Mucosa of rectum (tissue), 2 donors: ENCODE measurements at regions not wholly inside any gene's neighbourhood (a gene's known extent, or its start where the extent isn't known, plus 50 kb on each side); places are given as distances from the start of the nearest gene placed in this dataset.

ENCODE experiments used
- H3K27ac ChIP-seq, 2 donors: one replicate each; pipeline ENCODE4 v1.7.0; 2013; ENCODE audit warnings: inconsistent platforms in 2 of 2, low read depth in 2 of 2, low read length in 2 of 2
- H3K27me3 ChIP-seq, 2 donors: one replicate each; pipeline ENCODE4 v1.7.0; 2013; ENCODE audit warnings: low read length in 2 of 2; ENCODE audit not compliant: control insufficient read depth in 2 of 2, insufficient read depth in 2 of 2
- H3K36me3 ChIP-seq, 2 donors: one replicate each; pipeline ENCODE4 v1.7.0; 2013; ENCODE audit warnings: low read length in 2 of 2; ENCODE audit not compliant: control insufficient read depth in 2 of 2, insufficient read depth in 2 of 2
- H3K4me1 ChIP-seq, 2 donors: one replicate each; pipeline ENCODE4 v1.7.0; 2013; ENCODE audit warnings: low read length in 2 of 2, mild to moderate bottlenecking in 1 of 2; ENCODE audit not compliant: control insufficient read depth in 2 of 2, insufficient read depth in 2 of 2
- H3K4me3 ChIP-seq, 2 donors: one replicate each; pipeline ENCODE4 v1.7.0; 2013; ENCODE audit warnings: low read length in 2 of 2
- H3K9ac ChIP-seq, 2 donors: one replicate each; pipeline ENCODE4 v1.7.0; 2013; ENCODE audit warnings: low read length in 2 of 2, low read depth in 1 of 2, mild to moderate bottlenecking in 1 of 2
- H3K9me3 ChIP-seq, 2 donors: one replicate each; pipeline ENCODE4 v1.7.0; 2013; ENCODE audit warnings: low read length in 2 of 2; ENCODE audit not compliant: control insufficient read depth in 2 of 2
- donor health status: healthy.
- donor health status: Normal muscosa, but diverticular disease.

DNA sequence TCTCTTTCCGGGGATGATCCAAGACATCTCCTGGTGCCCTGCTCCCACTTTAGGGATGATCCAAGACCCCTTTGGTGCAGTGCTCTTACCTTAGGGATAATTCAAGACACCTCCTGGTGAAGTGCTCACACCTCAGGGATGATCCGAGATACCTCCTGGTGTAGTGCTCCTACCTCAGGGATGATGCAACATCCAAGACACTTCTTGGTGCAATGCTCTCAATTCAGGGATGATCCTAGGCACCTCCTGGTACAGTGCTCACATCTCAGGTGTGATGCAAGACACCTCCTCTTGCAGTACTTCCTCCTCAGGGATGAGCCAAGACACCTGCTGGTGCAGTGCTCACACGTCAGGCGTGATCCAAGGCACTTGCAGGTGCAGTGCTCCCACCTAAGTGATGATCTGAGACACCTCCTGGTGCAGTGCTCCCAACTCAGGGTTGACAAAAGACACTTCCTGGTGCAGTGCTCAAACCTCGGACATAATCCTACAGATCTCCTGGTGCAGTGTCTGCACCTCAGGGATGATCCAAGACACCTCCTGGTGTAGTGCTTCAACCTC is 122.3 kb downstream of the ASB1 start:
- Histone ChIP-seq H3K9me3 (no peaks in the 10 kb centered on the region), H3K27me3 (no peaks in the 10 kb centered on the region), H3K4me1 (no peaks in the 10 kb centered on the region), H3K4me3 (no peak overlapping the region), H3K27ac (no peak overlapping the region), H3K36me3 (no peaks in the 10 kb centered on the region), H3K9ac (no peak overlapping the region)

DNA sequence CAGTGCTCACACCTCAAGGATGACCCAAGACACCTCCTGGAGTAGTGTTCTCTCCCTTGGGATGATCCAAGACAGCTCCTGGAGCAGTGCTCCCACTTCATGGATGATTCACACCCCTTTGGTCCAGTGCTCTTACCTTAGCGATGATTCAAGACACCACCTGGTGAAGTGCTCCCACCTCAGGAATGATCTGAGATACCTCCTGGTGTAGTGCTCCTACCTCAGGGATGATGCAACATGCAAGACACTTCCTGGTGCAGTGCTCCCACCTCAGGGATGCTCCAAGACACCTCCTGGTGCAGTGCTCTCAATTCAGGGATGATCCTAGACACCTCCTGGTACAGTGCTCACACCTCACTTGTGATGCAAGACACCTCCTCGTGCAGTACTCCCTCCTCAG is 123.1 kb downstream of the ASB1 start:
- Histone ChIP-seq H3K27ac (no peak overlapping the region), H3K4me3 (no peak overlapping the region), H3K9ac (no peak overlapping the region), H3K36me3 (no peaks in the 10 kb centered on the region), H3K9me3 (no peaks in the 10 kb centered on the region), H3K27me3 (no peaks in the 10 kb centered on the region), H3K4me1 (no peaks in the 10 kb centered on the region)

DNA sequence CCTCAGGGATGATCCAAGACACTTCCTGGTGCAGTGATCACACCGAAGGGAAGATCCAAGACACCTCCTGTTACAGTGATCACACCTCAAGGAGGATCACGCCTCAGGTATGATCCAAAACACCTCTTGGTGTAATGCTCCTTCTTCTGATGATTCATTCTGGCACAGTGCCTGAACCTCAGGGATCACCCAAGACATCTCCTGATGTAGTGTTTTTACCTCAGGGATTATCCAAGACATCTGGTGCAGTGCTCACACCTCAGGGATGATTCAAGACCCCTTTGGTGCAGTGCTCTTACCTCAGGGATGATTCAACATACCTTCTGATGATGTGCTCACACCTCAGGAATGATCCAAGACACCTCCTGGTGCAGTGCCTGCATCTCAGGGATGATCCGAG is 124.4 kb downstream of the ASB1 start:
- no peaks in the 10 kb centered on the region for H3K36me3 ChIP-seq
- H3K27me3 ChIP-seq = no peaks in the 10 kb centered on the region
- no peak overlapping the region for H3K27ac ChIP-seq
- H3K4me3 ChIP-seq = no peak overlapping the region
- H3K4me1 ChIP-seq = no peaks in the 10 kb centered on the region
- H3K9me3 ChIP-seq = no peaks in the 10 kb centered on the region
- no peak overlapping the region for H3K9ac ChIP-seq

DNA sequence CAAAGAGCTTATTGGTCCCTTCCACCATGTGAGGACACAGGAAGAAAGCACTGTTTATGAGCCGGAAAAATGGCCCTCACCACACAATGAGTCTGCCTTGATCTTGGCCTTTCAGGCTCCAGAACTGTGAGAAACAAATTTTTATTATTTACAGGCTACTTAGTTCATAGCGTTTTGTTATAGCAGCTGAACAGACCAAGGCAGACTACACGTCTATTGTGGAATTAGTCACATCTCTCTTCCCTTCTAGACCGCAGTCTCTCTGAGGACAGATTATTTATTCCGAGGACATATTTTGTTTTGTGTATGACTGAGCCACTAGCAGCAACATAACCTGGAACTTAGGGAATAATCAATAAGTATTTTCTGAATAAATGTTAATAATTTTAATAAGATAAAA is 125.5 kb downstream of the ASB1 start:
- Histone ChIP-seq H3K9ac (no peak overlapping the region), H3K9me3 (no peaks in the 10 kb centered on the region), H3K27me3 (no peaks in the 10 kb centered on the region), H3K4me3 (no peak overlapping the region), H3K27ac (no peak overlapping the region), H3K36me3 (no peaks in the 10 kb centered on the region), H3K4me1 (no peaks in the 10 kb centered on the region)

GRCh38 chr2:238553159-238553558 is 126.4 kb downstream of the ASB1 start:
- H3K27ac ChIP-seq = no peak overlapping the region
- no peaks in the 10 kb centered on the region for H3K4me1 ChIP-seq
- H3K9me3 ChIP-seq = no peaks in the 10 kb centered on the region
- no peaks in the 10 kb centered on the region for H3K36me3 ChIP-seq
- H3K27me3 ChIP-seq = no peaks in the 10 kb centered on the region
- no peak overlapping the region for H3K9ac ChIP-seq
- no peak overlapping the region for H3K4me3 ChIP-seq

GRCh38 chr2:238554468-238555315 is 128.0 kb downstream of the ASB1 start:
- Histone ChIP-seq H3K27me3 (no peaks in the 10 kb centered on the region), H3K4me1 (no peaks in the 10 kb centered on the region), H3K27ac (no peak overlapping the region), H3K9me3 (no peaks in the 10 kb centered on the region), H3K4me3 (no peak overlapping the region), H3K9ac (no peak overlapping the region), H3K36me3 (no peaks in the 10 kb centered on the region)

- Histone ChIP-seq H3K27ac (no peak overlapping the region), H3K9ac (no peak overlapping the region), H3K9me3 (no peaks in the 10 kb centered on the region), H3K36me3 (no peaks in the 10 kb centered on the region), H3K27me3 (no peaks in the 10 kb centered on the region), H3K4me1 (no peaks in the 10 kb centered on the region), H3K4me3 (no peak overlapping the region)
Measured at GRCh38 chr2:238555786-238556542, 129.2 kb downstream of the ASB1 start.

DNA sequence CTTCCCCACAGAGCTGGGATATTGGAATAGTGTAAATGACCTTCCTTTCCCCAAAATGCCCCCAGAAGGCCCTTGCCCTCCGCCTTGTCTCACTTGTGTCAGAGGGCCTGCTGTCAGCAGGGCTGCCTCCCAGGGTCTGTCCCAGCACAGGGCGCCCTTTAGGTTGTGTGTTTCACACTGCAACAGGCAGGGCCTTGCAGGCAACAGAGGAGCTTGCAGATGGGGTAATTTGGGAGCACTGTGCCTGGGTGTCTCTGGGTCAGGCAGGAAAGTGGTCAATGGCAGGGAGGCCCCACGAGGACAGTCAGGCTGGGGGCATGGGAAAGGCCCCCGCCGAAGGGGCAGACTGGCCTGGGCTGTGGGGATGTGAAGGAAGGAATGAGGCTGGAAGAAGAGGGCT is 130.7 kb downstream of the ASB1 start:
- Histone ChIP-seq H3K36me3 (no peaks in the 10 kb centered on the region), H3K9me3 (no peaks in the 10 kb centered on the region), H3K27ac (no peak overlapping the region), H3K4me1 (no peaks in the 10 kb centered on the region), H3K27me3 (no peaks in the 10 kb centered on the region), H3K9ac (no peak overlapping the region), H3K4me3 (no peak overlapping the region)

DNA sequence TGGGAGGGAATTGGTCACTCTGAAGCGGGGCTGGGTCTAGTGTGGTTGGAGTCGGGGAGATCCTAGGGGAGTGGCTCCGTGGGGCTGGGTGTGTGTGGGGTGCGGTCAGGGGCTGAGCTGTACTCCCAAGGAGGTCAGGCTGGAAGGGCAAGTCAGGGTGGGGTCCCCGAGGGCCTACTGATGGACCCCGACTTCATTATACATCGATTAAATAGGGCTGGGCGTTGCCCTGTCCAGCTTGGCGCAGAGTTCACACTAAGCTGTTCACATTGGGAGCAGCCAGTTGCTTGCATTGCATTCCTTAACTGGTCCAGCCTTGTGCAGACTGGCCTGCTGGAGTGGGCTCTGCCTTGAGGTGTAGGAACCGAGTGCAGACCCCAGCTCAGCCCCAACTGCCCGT is 131.2 kb downstream of the ASB1 start:
- no peaks in the 10 kb centered on the region for H3K27me3 ChIP-seq
- H3K9ac ChIP-seq = no peak overlapping the region
- H3K4me1 ChIP-seq = no peaks in the 10 kb centered on the region
- no peaks in the 10 kb centered on the region for H3K9me3 ChIP-seq
- H3K27ac ChIP-seq = no peak overlapping the region
- no peak overlapping the region for H3K4me3 ChIP-seq
- no peaks in the 10 kb centered on the region for H3K36me3 ChIP-seq

DNA sequence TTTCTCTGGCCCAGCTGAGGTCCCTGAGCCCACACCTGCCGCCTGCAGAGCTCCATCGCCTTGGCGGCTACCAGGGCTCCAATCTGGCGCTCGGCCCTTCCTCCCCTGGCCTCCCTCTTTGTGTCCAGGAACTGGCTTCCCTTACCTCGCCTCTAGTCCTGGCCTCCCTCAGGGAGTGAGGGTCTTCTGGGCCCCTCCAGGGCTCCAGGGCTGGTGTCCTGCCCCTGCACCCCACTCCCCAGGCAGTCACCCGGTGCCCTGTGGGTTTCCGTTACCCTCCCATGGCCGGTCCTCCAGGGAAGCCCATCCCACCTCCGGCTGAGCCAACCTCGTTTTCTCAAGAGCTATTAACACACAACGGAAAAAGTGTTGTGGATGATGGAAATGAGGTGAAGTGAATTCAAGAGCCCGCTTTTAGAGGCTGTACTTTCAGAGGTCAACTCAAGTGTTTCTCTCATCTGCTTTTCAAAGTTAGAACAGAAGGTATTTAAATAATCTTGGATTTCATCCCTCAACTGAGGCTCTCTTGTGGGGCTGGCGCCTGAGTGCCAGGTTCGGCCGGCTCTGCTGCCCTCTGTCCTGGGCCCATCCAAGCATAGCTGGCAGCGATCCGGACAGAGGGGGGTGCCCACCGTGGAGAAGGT is 131.9 kb downstream of the ASB1 start:
- Histone ChIP-seq H3K9me3 (no peaks in the 10 kb centered on the region), H3K4me1 (no peaks in the 10 kb centered on the region), H3K9ac (no peak overlapping the region), H3K36me3 (no peaks in the 10 kb centered on the region), H3K27me3 (no peaks in the 10 kb centered on the region), H3K27ac (no peak overlapping the region), H3K4me3 (no peak overlapping the region)
